Nephron progenitor cell (in vitro differentiated cells): ENCODE measurements at regions not wholly inside any gene's neighbourhood (a gene's known extent, or its start where the extent isn't known, plus 50 kb on each side); places are given as distances from the start of the nearest gene placed in this dataset.

Experiments used
- DNase-seq: peaks from one replicate; pipeline ENCODE4 v3.0.0; 2021
- H3K27ac Mint-ChIP-seq: 2 replicates; pipeline ENCODE4 v1.8.0; 2021; ENCODE audit warnings: mild to moderate bottlenecking, moderate library complexity, mixed read lengths
- H3K27me3 Mint-ChIP-seq: 2 replicates; pipeline ENCODE4 v1.8.0; 2021; ENCODE audit warnings: mild to moderate bottlenecking, low read depth, mixed read lengths; ENCODE audit not compliant: poor library complexity
- H3K36me3 Mint-ChIP-seq: 2 replicates; pipeline ENCODE4 v1.8.0; 2021; ENCODE audit warnings: low read depth, mixed read lengths
- H3K4me1 Mint-ChIP-seq: 2 replicates; pipeline ENCODE4 v1.8.0; 2021; ENCODE audit warnings: mixed read lengths
- H3K4me3 Mint-ChIP-seq: 2 replicates; pipeline ENCODE4 v1.8.0; 2021; ENCODE audit warnings: mild to moderate bottlenecking, moderate library complexity, mixed read lengths
- H3K9me3 Mint-ChIP-seq: 2 replicates; pipeline ENCODE4 v1.8.0; 2021; ENCODE audit warnings: mild to moderate bottlenecking, moderate library complexity, mixed read lengths
- TF ChIP-seq, protein P1 (sequence below): fragments of 200-600 bp; sonication (generic); IDR thresholded peaks from 2 replicates; pipeline ENCODE4 v1.5.0; 2021; ENCODE audit warnings: antibody characterized with exemption

DNA sequence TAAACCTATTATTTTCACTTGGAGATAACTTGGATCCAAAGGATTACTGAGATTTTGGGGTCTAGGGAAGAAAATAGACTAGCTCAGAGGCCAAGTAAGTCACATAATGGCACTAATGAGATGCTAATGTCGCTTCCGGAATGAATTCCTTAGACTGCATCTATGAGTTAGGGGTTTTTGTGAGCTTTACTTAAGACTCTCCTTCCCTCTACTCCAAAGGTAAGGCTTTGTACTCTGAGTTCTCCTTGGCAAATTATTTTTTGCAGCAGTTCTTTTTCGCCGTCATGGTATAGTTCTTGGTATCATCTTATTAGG lies 143.9 kb upstream of the KLF14 start:
- peaks cover 21% of the 10 kb centered on the region for H3K4me1 Mint-ChIP-seq
- no peak overlapping the region for H3K27ac Mint-ChIP-seq
- no peak for DNase-seq
- no peaks in the 10 kb centered on the region for H3K9me3 Mint-ChIP-seq
- H3K27me3 Mint-ChIP-seq, result peaks cover 4% of the 10 kb centered on the region
- no peak overlapping the region for H3K4me3 Mint-ChIP-seq
- no peaks in the 10 kb centered on the region for H3K36me3 Mint-ChIP-seq
- TF ChIP-seq, protein P1, sequence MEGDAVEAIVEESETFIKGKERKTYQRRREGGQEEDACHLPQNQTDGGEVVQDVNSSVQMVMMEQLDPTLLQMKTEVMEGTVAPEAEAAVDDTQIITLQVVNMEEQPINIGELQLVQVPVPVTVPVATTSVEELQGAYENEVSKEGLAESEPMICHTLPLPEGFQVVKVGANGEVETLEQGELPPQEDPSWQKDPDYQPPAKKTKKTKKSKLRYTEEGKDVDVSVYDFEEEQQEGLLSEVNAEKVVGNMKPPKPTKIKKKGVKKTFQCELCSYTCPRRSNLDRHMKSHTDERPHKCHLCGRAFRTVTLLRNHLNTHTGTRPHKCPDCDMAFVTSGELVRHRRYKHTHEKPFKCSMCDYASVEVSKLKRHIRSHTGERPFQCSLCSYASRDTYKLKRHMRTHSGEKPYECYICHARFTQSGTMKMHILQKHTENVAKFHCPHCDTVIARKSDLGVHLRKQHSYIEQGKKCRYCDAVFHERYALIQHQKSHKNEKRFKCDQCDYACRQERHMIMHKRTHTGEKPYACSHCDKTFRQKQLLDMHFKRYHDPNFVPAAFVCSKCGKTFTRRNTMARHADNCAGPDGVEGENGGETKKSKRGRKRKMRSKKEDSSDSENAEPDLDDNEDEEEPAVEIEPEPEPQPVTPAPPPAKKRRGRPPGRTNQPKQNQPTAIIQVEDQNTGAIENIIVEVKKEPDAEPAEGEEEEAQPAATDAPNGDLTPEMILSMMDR, result no peak

DNA sequence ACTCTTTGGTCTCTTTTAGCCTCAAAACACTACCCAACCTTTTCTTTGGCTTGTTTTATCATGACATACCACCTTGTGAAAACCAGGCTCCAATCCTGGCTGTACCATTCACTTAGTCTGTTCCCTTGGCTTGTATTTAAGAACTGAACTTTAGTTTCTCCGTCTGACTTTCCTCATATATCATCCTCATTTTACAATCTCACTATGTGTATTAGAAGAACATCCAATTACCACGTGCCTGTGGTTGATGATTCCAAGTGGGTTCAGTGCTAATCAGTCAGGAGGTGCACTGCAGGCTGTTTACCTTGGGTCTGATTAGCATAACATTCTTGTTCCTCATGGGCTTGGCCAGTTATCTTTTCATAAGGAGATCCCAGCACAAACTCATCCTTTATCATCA lies 144.8 kb upstream of the KLF14 start:
- peaks cover 21% of the 10 kb centered on the region for H3K4me1 Mint-ChIP-seq
- H3K36me3 Mint-ChIP-seq, result no peaks in the 10 kb centered on the region
- no peak for DNase-seq
- H3K4me3 Mint-ChIP-seq, result no peak overlapping the region
- TF ChIP-seq, protein P1, result no peak
- H3K27me3 Mint-ChIP-seq, result peaks cover 7% of the 10 kb centered on the region
- no peaks in the 10 kb centered on the region for H3K9me3 Mint-ChIP-seq
- no peak overlapping the region for H3K27ac Mint-ChIP-seq

DNA sequence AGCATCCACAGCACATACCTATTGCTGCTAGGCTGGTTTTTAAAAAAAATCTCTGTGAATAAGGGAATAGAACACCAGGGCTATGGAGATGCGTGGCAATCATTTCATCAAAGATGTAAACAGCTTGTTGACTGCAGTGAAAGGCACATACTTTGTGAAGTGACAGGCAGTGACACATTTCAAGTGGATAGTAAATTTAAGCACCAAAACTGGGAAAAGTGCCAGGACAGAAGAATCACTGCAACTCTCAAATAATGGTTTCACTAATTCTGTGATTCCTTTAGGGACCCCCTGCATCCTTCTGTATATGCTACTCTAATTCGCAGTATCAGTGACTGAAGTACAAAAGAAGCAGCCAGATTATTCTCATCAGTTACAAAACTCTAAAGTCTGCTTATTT lies 145.2 kb upstream of the KLF14 start:
- TF ChIP-seq, protein P1, result no peak
- no peak overlapping the region for H3K4me3 Mint-ChIP-seq
- H3K36me3 Mint-ChIP-seq, result no peaks in the 10 kb centered on the region
- H3K4me1 Mint-ChIP-seq, result peaks cover 21% of the 10 kb centered on the region
- H3K27me3 Mint-ChIP-seq, result peaks cover 8% of the 10 kb centered on the region
- H3K9me3 Mint-ChIP-seq, result no peaks in the 10 kb centered on the region
- no peak for DNase-seq
- H3K27ac Mint-ChIP-seq, result no peak overlapping the region

DNA sequence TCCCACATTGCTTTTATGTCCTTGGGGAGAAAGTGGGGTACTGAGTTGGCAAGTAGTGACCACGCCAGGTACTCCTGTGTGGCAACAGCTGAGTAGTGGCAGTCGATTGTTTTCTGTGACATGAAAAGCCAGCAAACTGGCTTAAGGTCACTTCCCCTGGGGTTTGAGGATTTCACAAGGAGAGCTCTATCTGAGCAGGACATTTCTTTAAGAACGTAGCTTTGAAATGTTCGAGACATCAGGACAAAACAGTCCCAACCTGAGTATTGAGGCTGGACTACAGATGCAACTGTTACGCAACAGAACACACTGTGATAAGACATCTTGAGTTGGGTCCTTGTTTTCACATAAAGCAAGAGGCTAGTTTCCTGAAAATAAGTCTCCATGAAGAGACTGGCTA lies 146.7 kb upstream of the KLF14 start:
- H3K9me3 Mint-ChIP-seq, result no peaks in the 10 kb centered on the region
- no peak overlapping the region for H3K4me3 Mint-ChIP-seq
- H3K27ac Mint-ChIP-seq, result peak overlapping the region; percentile 53
- H3K36me3 Mint-ChIP-seq, result no peaks in the 10 kb centered on the region
- H3K4me1 Mint-ChIP-seq, result peaks cover 33% of the 10 kb centered on the region
- DNase-seq, result no peak
- TF ChIP-seq, protein P1, result no peak
- peaks cover 10% of the 10 kb centered on the region for H3K27me3 Mint-ChIP-seq

DNA sequence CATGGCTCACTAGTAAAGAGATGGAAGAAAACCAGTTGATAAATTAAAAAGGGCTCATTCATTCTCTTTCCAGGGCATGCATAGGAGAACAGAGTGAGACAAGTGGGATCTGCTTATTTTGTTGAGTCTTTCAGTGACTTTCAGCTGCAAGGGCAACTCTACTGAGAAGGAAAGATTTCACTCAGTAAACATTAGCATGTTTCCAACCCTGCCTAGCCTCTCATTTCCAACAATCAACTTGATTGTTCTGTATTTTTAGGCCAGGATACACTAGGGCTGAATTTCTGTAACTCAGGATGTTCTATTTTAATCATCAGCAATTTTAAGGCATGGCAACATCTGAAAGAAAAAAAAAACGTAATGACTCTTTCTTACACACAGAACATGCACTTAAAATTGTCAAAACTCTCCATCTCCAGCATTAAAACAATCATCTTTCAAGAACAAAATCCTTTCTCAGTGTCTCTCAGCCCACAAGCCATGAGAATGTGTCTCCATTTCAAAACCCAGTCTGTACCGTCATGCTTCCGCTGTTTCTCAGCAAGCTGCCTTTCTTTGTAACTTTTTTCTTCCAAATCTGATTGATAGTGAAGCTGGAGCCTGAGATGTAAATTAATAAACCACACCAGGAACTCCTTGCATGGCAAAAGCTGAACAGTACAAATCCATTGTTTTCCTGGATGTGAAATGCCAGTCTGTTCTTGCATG lies 147.2 kb upstream of the KLF14 start:
- Mint-ChIP-seq H3K4me3 (no peak overlapping the region), H3K4me1 (peaks cover 28% of the 10 kb centered on the region), H3K27ac (no peak overlapping the region), H3K36me3 (no peaks in the 10 kb centered on the region), H3K27me3 (peaks cover 10% of the 10 kb centered on the region), H3K9me3 (no peaks in the 10 kb centered on the region)
- TF ChIP-seq, protein P1, result no peak
- DNase-seq, result no peak

DNA sequence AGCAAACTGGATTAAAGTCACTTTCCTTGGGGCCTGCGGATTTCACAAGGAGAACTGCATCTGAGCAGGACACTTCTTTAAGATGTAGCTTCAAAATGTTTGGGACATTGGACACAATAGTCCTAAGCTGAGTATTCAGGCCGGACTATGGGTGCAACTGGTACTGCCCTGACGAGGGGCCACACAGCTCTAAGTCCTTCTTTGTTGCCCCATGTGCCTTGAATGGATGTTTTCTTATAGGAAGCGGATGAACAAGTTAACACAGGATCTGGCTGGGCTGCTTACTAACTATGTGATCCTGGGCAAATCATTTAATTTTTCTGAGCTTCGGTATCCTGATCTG lies 147.8 kb upstream of the KLF14 start:
- Mint-ChIP-seq H3K27me3 (peaks cover 10% of the 10 kb centered on the region), H3K4me1 (peaks cover 29% of the 10 kb centered on the region), H3K27ac (no peak overlapping the region), H3K4me3 (no peak overlapping the region), H3K9me3 (no peaks in the 10 kb centered on the region), H3K36me3 (no peaks in the 10 kb centered on the region)
- TF ChIP-seq, protein P1, result no peak
- DNase-seq, result no peak
